ENCODE measurements at regions not wholly inside any gene's neighbourhood (a gene's known extent, or its start where the extent isn't known, plus 50 kb on each side); places are given as distances from the start of the nearest gene placed in this dataset.

DNA sequence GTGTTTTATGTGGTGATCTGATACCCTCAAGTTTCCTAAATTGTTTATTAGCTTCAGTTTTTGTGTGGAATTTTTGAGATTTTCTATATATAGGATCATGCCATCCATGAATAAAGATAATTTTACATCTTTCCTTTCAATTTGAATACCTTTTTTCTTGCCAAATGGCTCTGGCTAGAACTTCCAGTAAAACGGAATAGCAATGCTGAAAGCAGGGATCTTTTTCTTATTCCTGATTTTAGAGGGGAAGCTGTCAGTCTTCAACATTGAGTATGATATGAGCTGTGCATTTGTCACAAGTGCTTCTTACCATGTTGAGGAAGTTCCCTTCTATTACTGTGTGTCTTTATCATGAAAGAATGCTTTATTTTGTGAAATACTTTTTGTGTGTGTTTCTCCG lies 618.8 kb downstream of the FGF9 start:
- H3F3A ChIP-seq (ENCODE audit: insufficient read depth, low read length): no peaks in the 10 kb centered on the region
- TF ChIP-seq, protein P1, sequence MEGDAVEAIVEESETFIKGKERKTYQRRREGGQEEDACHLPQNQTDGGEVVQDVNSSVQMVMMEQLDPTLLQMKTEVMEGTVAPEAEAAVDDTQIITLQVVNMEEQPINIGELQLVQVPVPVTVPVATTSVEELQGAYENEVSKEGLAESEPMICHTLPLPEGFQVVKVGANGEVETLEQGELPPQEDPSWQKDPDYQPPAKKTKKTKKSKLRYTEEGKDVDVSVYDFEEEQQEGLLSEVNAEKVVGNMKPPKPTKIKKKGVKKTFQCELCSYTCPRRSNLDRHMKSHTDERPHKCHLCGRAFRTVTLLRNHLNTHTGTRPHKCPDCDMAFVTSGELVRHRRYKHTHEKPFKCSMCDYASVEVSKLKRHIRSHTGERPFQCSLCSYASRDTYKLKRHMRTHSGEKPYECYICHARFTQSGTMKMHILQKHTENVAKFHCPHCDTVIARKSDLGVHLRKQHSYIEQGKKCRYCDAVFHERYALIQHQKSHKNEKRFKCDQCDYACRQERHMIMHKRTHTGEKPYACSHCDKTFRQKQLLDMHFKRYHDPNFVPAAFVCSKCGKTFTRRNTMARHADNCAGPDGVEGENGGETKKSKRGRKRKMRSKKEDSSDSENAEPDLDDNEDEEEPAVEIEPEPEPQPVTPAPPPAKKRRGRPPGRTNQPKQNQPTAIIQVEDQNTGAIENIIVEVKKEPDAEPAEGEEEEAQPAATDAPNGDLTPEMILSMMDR (IDR thresholded peaks at IDR 0.05; ENCODE audit: low read length): no peak
- TF ChIP-seq EZH2 (IDR thresholded peaks at IDR 0.05; ENCODE audit: borderline replicate concordance, low read length): no peak
- no peaks in the 10 kb centered on the region for H3K9me3 ChIP-seq (ENCODE audit: low read length)
- no peak overlapping the region for H2AFZ ChIP-seq (ENCODE audit: low read length)
- no peak overlapping the region for H3K4me2 ChIP-seq (ENCODE audit: low read length)
- no peak overlapping the region for H3K27ac ChIP-seq (ENCODE audit: low read depth, low read length, poor library complexity, severe bottlenecking)
- H3K79me2 ChIP-seq (ENCODE audit: insufficient read depth, low read length): no peaks in the 10 kb centered on the region
- H3K9me2 ChIP-seq (ENCODE audit: low read depth, low read length): no peaks in the 10 kb centered on the region
- no peaks in the 10 kb centered on the region for H4K20me1 ChIP-seq (ENCODE audit: insufficient read depth, low read length)
- no peaks in the 10 kb centered on the region for H3K36me3 ChIP-seq (ENCODE audit: insufficient read depth, low read length)
- H3K9ac ChIP-seq (ENCODE audit: low read length): no peak overlapping the region
- no peaks in the 10 kb centered on the region for H3K27me3 ChIP-seq (ENCODE audit: insufficient read depth, low read length)
- H3K4me1 ChIP-seq (ENCODE audit: insufficient read depth, low read length, severe bottlenecking): no peaks in the 10 kb centered on the region
- no peak overlapping the region for H3K4me3 ChIP-seq (ENCODE audit: low read depth, low read length, poor library complexity, severe bottlenecking)

DNA sequence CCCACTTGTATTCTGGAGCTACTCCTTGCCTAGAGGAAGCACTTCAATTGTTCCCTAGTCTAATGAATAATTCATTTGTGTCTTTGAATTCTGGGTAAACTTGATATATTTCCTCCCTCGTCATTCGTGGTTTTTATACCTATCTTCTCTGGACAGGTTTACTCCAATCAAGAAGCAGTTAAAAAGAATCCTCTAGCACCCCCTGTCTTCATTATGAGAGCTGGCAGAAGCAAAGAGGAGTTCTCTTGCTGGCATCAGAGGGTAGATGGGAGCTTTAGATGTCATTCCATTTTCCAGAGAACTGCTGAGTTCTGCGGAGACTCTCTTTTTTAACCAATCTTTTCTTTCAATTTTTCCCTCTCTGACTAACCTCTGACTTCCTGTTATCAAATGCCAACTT lies 627.7 kb downstream of the FGF9 start:
- Histone ChIP-seq H3K27ac (ENCODE audit: low read depth, low read length, poor library complexity, severe bottlenecking) (no peak overlapping the region), H3F3A (ENCODE audit: insufficient read depth, low read length) (no peaks in the 10 kb centered on the region), H3K4me1 (ENCODE audit: insufficient read depth, low read length, severe bottlenecking) (no peaks in the 10 kb centered on the region), H3K9ac (ENCODE audit: low read length) (no peak overlapping the region), H3K9me2 (ENCODE audit: low read depth, low read length) (no peaks in the 10 kb centered on the region), H3K4me3 (ENCODE audit: low read depth, low read length, poor library complexity, severe bottlenecking) (no peak overlapping the region), H2AFZ (ENCODE audit: low read length) (no peak overlapping the region), H3K36me3 (ENCODE audit: insufficient read depth, low read length) (no peaks in the 10 kb centered on the region), H3K27me3 (ENCODE audit: insufficient read depth, low read length) (no peaks in the 10 kb centered on the region), H3K4me2 (ENCODE audit: low read length) (no peak overlapping the region), H3K79me2 (ENCODE audit: insufficient read depth, low read length) (no peaks in the 10 kb centered on the region), H4K20me1 (ENCODE audit: insufficient read depth, low read length) (no peaks in the 10 kb centered on the region), H3K9me3 (ENCODE audit: low read length) (no peaks in the 10 kb centered on the region)
- TF ChIP-seq EZH2 (IDR thresholded peaks at IDR 0.05; ENCODE audit: borderline replicate concordance, low read length): no peak
- TF ChIP-seq, protein P1 (IDR thresholded peaks at IDR 0.05; ENCODE audit: low read length): no peak

DNA sequence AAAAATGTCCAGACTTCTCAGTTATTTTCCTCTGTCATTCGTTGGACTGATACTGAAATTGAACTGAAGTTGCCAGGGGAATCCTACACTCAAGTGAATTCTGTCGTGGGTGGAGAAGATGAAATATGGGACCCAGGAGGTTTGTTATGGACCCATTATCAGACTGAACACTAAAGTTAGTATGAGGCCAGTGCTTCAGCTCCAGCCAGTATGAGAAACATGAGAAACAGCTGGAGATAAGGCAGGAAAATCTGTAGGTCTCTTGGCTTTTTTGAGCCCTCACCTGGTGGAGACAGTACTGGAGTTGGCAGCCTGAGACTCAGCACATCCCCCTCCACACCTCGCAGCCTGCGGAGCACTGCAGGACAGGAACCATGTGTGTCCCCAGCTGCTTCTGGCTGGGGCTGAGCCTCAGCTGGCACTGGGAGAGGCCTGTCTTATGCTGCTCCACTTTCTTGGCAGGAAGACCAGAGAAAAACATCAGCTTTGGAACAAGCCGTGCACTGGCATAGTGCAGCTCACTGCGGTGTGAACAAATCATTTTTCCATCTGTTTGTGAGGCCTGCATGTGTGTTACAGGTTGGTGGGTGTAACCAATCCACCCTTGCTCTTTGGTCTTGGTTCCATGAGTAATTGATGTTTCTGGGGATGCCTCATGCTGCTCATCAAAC lies 641.0 kb downstream of the FGF9 start:
- Histone ChIP-seq H4K20me1 (ENCODE audit: insufficient read depth, low read length) (no peaks in the 10 kb centered on the region), H3K9ac (ENCODE audit: low read length) (no peak overlapping the region), H3K79me2 (ENCODE audit: insufficient read depth, low read length) (no peaks in the 10 kb centered on the region), H2AFZ (ENCODE audit: low read length) (no peak overlapping the region), H3K27me3 (ENCODE audit: insufficient read depth, low read length) (no peaks in the 10 kb centered on the region), H3K4me2 (ENCODE audit: low read length) (no peak overlapping the region), H3K9me2 (ENCODE audit: low read depth, low read length) (no peaks in the 10 kb centered on the region), H3K27ac (ENCODE audit: low read depth, low read length, poor library complexity, severe bottlenecking) (no peak overlapping the region), H3K4me3 (ENCODE audit: low read depth, low read length, poor library complexity, severe bottlenecking) (no peak overlapping the region), H3K9me3 (ENCODE audit: low read length) (no peaks in the 10 kb centered on the region), H3K36me3 (ENCODE audit: insufficient read depth, low read length) (no peaks in the 10 kb centered on the region), H3K4me1 (ENCODE audit: insufficient read depth, low read length, severe bottlenecking) (no peaks in the 10 kb centered on the region), H3F3A (ENCODE audit: insufficient read depth, low read length) (no peaks in the 10 kb centered on the region)
- no peak for TF ChIP-seq EZH2 (IDR thresholded peaks at IDR 0.05; ENCODE audit: borderline replicate concordance, low read length)
- TF ChIP-seq, protein P1 (IDR thresholded peaks at IDR 0.05; ENCODE audit: low read length): no peak
